GM21737 (cell line): ENCODE measurements at regions not wholly inside any gene's neighbourhood (a gene's known extent, or its start where the extent isn't known, plus 50 kb on each side); places are given as distances from the start of the nearest gene placed in this dataset.
A peak's percentile ranks its signal among the peaks of the same experiment; 100 is the strongest.
"Not testable (repeated sequence)": the region's sequence is repeated elsewhere in the genome, so short reads cannot be mapped to it uniquely, and the experiment has no call there.

Experiments
- ATAC-seq: cut with Tn5 transposase; IDR thresholded peaks from one replicate; pipeline ENCODE4 v1.9.1; 2021; ENCODE audit warnings: mild to moderate bottlenecking, moderate library complexity; ENCODE audit not compliant: unreplicated experiment

- no peak for ATAC-seq
These were observed 297.2 kb downstream of the C6orf118 start for GRCh38 chr6:165012183-165012582.

GRCh38 chr6:165010556-165011535 lies 298.6 kb downstream of the C6orf118 start:
- ATAC-seq: no peak

DNA sequence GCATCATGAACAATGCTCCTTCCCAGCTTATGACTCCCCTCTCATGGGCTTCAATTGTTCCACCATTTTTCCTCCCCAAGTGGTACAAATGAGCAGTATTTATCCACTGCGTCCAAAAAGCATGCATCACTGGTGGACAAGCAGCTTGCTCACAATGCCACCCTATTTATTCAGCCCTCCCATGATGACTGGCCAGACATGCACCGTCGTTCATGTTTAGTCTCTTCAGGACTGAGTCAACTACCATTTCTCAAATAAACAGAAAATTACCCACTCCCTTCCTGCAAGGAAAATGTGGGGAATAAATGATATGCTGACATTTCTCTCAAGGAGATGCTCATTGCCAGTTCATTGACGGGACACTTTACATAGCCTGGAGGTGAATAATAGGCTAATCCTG lies 300.4 kb downstream of the C6orf118 start:
- no peak for ATAC-seq

- no peak for ATAC-seq
These were observed 306.5 kb downstream of the C6orf118 start for GRCh38 chr6:165002866-165003265.

DNA sequence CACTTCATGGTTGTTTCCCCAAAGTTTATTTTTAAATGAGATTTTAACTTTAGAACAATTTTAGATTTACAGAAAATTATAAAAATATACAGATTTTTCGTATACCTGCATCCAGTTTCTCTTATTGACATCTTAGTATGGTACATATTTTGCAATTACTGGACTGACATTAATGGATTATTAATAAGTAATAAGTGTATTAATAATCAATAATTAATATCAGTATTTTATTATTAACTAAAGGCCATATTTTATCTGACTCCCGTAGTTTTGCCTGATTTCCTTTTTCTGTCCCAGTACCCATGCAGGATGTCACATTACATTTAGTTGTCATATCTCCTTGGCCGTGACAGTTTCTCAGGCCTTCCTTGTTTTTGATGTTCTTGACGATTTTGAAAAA lies 307.0 kb downstream of the C6orf118 start:
- ATAC-seq: no peak

- no peak for ATAC-seq
These were observed 307.8 kb downstream of the C6orf118 start for GRCh38 chr6:165001502-165002157.

DNA sequence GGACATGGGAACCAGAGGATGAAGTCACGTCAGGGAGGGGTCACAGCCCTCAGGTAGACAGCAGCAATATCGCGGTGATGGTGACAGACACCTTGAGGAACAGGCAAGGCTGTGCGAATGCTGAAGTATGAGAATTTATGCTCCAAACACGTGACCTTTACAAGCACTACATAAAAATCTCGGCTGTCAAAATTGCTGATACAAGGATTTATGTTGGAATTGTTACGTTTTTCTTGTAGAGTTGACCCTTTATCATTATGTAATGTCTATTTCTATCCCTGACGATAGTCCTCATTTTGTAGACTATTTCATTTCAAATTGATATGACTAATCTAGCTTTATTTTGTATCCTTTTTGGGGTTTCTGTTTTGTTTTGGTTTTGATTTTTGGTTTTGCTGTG lies 311.1 kb downstream of the C6orf118 start:
- no peak for ATAC-seq

GRCh38 chr6:164996838-164997237 lies 312.6 kb downstream of the C6orf118 start:
- ATAC-seq: no peak

- no peak for ATAC-seq
These were observed 317.8 kb downstream of the C6orf118 start for GRCh38 chr6:164991573-164991972.

DNA sequence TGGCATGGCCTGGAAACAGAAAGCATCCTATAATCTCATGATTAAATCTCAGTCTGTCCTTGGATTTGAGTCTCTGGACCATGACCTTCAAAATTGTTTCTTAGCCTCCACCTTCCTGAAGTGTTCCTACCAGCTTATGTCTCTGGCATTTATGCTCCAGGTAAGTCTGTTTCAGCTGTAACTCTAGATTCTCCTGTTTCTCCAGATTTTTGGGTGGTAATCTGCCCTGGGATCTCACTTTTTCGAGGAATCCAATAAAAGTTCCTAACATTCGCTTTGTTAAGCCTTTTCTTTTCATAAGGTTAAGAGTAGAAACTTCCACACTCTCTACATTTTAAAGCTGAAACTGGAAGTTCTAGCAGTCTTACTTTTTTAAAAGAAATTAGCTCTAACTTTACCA lies 318.5 kb downstream of the C6orf118 start:
- ATAC-seq: no peak

- no peak for ATAC-seq
These were observed 327.0 kb downstream of the C6orf118 start for GRCh38 chr6:164982389-164982788.

DNA sequence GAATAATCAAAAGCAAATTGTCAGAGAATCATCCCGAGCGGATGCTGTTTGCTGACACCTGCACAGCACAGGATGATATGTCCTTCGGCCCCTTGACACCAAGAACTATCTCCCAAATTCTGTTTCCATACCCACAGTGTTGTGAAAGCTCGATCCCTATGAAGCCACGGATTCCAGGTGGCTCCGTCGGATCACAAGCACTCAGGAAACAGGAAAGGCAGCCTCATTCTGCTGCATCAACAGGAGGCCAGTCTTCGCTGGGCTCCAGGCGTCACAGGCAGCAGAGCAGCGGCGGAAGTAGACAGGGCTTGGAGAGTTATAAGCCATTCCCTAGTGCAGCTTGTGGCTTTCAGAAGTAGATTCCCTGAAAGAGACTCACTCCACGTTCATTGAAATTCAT lies 342.3 kb downstream of the C6orf118 start:
- no peak for ATAC-seq

- ATAC-seq: no peak
These were observed 346.6 kb downstream of the C6orf118 start for GRCh38 chr6:164962805-164963204.

DNA sequence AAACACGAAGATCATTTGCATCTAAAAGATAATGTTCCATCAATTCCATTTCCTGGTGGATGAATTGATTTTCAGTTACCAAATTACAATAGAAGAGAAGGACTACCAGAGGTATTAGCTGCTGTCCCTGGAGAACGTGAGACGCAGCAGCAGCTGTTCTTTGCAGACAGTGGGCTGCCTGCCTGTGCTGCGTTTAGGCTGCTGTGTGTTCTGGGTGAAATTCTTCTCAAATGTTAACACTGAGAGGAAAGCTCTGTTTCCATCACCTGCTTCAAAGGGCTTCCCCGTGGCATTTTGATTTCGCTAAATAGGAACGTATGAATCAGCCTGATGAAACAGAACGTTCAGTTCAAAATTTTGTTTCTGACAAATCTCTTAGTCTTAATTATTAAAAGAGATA lies 362.2 kb downstream of the C6orf118 start:
- no peak for ATAC-seq

GRCh38 chr6:164942271-164942670 lies 367.1 kb downstream of the C6orf118 start:
- no peak for ATAC-seq

DNA sequence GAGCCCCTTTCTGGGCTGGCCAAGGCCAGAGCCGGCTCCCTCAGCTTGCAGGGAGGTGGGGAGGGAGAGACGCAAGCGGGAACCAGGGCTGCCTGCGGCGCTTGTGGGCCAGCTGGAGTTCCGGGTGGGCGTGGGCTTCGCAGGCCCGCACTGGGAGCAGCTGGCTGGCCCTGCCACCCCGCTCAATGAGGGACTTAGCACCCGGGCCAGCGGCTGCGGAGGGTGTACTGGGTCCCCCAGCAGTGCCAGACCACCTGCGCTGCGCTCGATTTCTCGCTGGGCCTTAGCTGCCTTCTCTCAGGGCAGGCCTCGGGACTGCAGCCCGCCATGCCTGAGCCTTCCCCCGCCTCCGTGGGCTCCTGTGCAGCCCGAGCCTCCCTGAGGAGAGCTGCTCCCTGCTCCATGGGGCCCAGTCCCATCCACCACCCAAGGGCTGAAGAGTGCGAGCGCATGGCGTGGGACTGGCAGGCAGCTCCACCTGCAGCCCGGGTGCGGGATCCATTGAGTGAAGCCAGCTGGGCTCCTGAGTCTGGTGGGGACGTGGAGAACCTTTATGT lies 376.1 kb downstream of the C6orf118 start:
- ATAC-seq: not testable (repeated sequence)

DNA sequence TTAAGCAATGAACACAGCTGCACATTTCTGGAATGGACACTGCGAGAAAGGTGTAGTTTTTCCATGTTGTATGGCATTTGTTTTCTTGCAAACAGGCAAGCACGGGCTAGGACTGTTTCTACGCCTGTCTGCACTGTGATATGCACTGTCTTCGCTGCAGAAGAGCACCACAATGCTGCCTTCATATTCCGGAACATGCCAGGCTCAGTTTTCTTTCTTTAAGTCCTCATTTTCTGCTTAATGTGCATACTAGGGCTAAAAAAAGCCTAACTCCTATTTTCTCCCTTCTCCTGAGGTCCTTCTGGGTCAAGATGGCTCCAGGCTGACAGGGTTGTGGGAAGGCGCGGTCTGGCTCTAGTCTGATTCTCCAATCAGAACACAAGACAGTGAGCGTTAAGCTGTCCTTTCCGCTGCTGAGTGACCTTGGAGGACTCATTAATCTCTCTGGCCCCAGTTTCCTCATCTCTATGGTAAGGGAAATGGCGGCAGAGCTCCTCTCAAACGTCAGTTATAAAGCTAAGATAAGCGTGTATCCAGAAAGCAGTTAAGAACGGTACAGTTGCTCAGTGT lies 379.9 kb downstream of the C6orf118 start:
- no peak for ATAC-seq

GRCh38 chr6:164928728-164929407 lies 380.5 kb downstream of the C6orf118 start:
- no peak for ATAC-seq

DNA sequence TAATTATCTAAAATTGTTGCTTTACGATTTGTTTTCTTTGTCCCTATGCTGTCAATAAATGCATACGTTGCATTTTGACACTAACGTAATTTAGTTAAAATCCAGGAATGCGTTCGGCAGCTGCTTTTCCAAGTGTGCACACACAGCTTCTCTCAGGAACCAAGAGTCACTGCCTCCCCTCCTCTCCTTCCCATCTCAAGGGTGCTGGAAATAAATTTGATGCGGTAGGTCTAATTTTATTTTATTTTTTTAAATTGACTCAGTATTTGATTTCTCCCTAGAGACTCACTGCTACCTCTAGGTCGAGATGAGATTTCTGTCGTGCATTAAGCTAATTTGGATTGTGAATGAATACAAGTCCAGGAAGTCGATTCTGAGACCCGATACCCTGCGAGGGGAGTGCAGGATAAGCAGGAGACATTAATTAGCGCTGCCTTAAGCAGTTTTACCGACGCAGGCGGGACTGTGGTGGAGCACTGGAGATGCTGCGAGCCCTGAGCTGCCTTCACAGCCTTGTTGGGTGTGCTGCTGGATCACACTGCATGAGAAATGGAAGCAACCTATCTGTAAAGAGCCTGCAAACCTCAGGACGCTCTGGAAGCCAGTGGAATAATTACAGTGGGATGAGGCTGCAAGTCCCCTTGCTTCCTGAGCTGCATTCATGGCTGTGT lies 381.2 kb downstream of the C6orf118 start:
- ATAC-seq: no peak

- ATAC-seq: peak; percentile 89
These were observed 381.9 kb downstream of the C6orf118 start for GRCh38 chr6:164927288-164928056.
